ENCODE measurements at regions not wholly inside any gene's neighbourhood (a gene's known extent, or its start where the extent isn't known, plus 50 kb on each side); places are given as distances from the start of the nearest gene placed in this dataset.
A peak's percentile ranks its signal among the peaks of the same experiment; 100 is the strongest.

- Histone ChIP-seq H4K20me1 (ENCODE audit: insufficient read depth, low read length) (no peaks in the 10 kb centered on the region), H2AFZ (ENCODE audit: low read length) (no peak overlapping the region), H3K27ac (ENCODE audit: low read depth, low read length, poor library complexity, severe bottlenecking) (no peak overlapping the region), H3K4me1 (ENCODE audit: insufficient read depth, low read length, severe bottlenecking) (no peaks in the 10 kb centered on the region), H3K9me3 (ENCODE audit: low read length) (no peaks in the 10 kb centered on the region), H3K4me3 (ENCODE audit: low read depth, low read length, poor library complexity, severe bottlenecking) (no peak overlapping the region), H3K4me2 (ENCODE audit: low read length) (no peak overlapping the region), H3K27me3 (ENCODE audit: insufficient read depth, low read length) (no peaks in the 10 kb centered on the region), H3F3A (ENCODE audit: insufficient read depth, low read length) (no peaks in the 10 kb centered on the region), H3K9me2 (ENCODE audit: low read depth, low read length) (no peaks in the 10 kb centered on the region), H3K9ac (ENCODE audit: low read length) (no peak overlapping the region), H3K79me2 (ENCODE audit: insufficient read depth, low read length) (no peaks in the 10 kb centered on the region), H3K36me3 (ENCODE audit: insufficient read depth, low read length) (no peaks in the 10 kb centered on the region)
- TF ChIP-seq CTCF (IDR thresholded peaks at IDR 0.05; ENCODE audit: low read length) (no peak), EZH2 (IDR thresholded peaks at IDR 0.05; ENCODE audit: borderline replicate concordance, low read length) (no peak)
Measured at GRCh38 chr12:18008642-18009041, 81.4 kb downstream of the RERGL start.

GRCh38 chr12:17999174-17999801 lies 90.7 kb downstream of the RERGL start:
- no peaks in the 10 kb centered on the region for H3K27me3 ChIP-seq (ENCODE audit: insufficient read depth, low read length)
- no peaks in the 10 kb centered on the region for H3K36me3 ChIP-seq (ENCODE audit: insufficient read depth, low read length)
- H3K27ac ChIP-seq (ENCODE audit: low read depth, low read length, poor library complexity, severe bottlenecking): no peak overlapping the region
- TF ChIP-seq CTCF (IDR thresholded peaks at IDR 0.05; ENCODE audit: low read length) (no peak), EZH2 (IDR thresholded peaks at IDR 0.05; ENCODE audit: borderline replicate concordance, low read length) (no peak)
- H3K9ac ChIP-seq (ENCODE audit: low read length): no peak overlapping the region
- no peaks in the 10 kb centered on the region for H3K9me2 ChIP-seq (ENCODE audit: low read depth, low read length)
- H3K9me3 ChIP-seq (ENCODE audit: low read length): 0 out of 2 replicates have a peak, but pooled peaks cover 3% of the 10 kb centered on the region
- H3K4me1 ChIP-seq (ENCODE audit: insufficient read depth, low read length, severe bottlenecking): no peaks in the 10 kb centered on the region
- H3K4me2 ChIP-seq (ENCODE audit: low read length): no peak overlapping the region
- H2AFZ ChIP-seq (ENCODE audit: low read length): no peak overlapping the region
- no peak overlapping the region for H3K4me3 ChIP-seq (ENCODE audit: low read depth, low read length, poor library complexity, severe bottlenecking)
- H4K20me1 ChIP-seq (ENCODE audit: insufficient read depth, low read length): no peaks in the 10 kb centered on the region
- H3K79me2 ChIP-seq (ENCODE audit: insufficient read depth, low read length): no peaks in the 10 kb centered on the region
- H3F3A ChIP-seq (ENCODE audit: insufficient read depth, low read length): no peaks in the 10 kb centered on the region

- H3K9ac ChIP-seq (ENCODE audit: low read length): no peak overlapping the region
- H3K9me3 ChIP-seq (ENCODE audit: low read length): no peaks in the 10 kb centered on the region
- H3K4me1 ChIP-seq (ENCODE audit: insufficient read depth, low read length, severe bottlenecking): no peaks in the 10 kb centered on the region
- H3K27me3 ChIP-seq (ENCODE audit: insufficient read depth, low read length): no peaks in the 10 kb centered on the region
- no peak overlapping the region for H2AFZ ChIP-seq (ENCODE audit: low read length)
- H3K79me2 ChIP-seq (ENCODE audit: insufficient read depth, low read length): no peaks in the 10 kb centered on the region
- no peak overlapping the region for H3K4me3 ChIP-seq (ENCODE audit: low read depth, low read length, poor library complexity, severe bottlenecking)
- no peak overlapping the region for H3K27ac ChIP-seq (ENCODE audit: low read depth, low read length, poor library complexity, severe bottlenecking)
- H3K4me2 ChIP-seq (ENCODE audit: low read length): no peak overlapping the region
- no peaks in the 10 kb centered on the region for H3K36me3 ChIP-seq (ENCODE audit: insufficient read depth, low read length)
- TF ChIP-seq CTCF (IDR thresholded peaks at IDR 0.05; ENCODE audit: low read length) (peak; percentile 72), EZH2 (IDR thresholded peaks at IDR 0.05; ENCODE audit: borderline replicate concordance, low read length) (no peak)
- H3F3A ChIP-seq (ENCODE audit: insufficient read depth, low read length): no peaks in the 10 kb centered on the region
- no peaks in the 10 kb centered on the region for H4K20me1 ChIP-seq (ENCODE audit: insufficient read depth, low read length)
- no peaks in the 10 kb centered on the region for H3K9me2 ChIP-seq (ENCODE audit: low read depth, low read length)
Measured at GRCh38 chr12:17992002-17992656, 97.9 kb downstream of the RERGL start.

All from OCI-LY1 (cell line).